HepG2 (cell line): ENCODE measurements at regions not wholly inside any gene's neighbourhood (a gene's known extent, or its start where the extent isn't known, plus 50 kb on each side); places are given as distances from the start of the nearest gene placed in this dataset.

Experiments
- MXI1 ChIP-seq: IDR thresholded peaks from 3 replicates; pipeline ENCODE4 v1.6.1; 2012; ENCODE audit warnings: low read depth, low read length, inconsistent platforms, borderline replicate concordance
- ZMYM4 ChIP-seq: sonication (generic); formaldehyde crosslinking; IDR thresholded peaks from 2 replicates; pipeline ENCODE4 v1.8.1; 2023; ENCODE audit warnings: mild to moderate bottlenecking, missing genetic modification reagents
- TF ChIP-seq, protein P1 (sequence below): sonication (generic); formaldehyde crosslinking; IDR thresholded peaks from 2 replicates; pipeline ENCODE4 v1.4.0; 2020; ENCODE audit warnings: missing genetic modification reagents
- TF ChIP-seq, protein P2 (sequence below): sonication (generic); formaldehyde crosslinking; IDR thresholded peaks from 2 replicates; pipeline ENCODE4 v1.8.0; 2022; ENCODE audit warnings: mild to moderate bottlenecking, missing genetic modification reagents, borderline replicate concordance
- TF ChIP-seq, protein P3 (sequence below): conservative IDR thresholded peaks from 2 replicates; pipeline ENCODE4 v1.6.1; 2018; ENCODE audit warnings: missing genetic modification reagents
- TF ChIP-seq, protein P4 (sequence below): sonication (generic); formaldehyde crosslinking; IDR thresholded peaks from 2 replicates; pipeline ENCODE4 v1.4.0; 2020; ENCODE audit warnings: missing genetic modification reagents

DNA sequence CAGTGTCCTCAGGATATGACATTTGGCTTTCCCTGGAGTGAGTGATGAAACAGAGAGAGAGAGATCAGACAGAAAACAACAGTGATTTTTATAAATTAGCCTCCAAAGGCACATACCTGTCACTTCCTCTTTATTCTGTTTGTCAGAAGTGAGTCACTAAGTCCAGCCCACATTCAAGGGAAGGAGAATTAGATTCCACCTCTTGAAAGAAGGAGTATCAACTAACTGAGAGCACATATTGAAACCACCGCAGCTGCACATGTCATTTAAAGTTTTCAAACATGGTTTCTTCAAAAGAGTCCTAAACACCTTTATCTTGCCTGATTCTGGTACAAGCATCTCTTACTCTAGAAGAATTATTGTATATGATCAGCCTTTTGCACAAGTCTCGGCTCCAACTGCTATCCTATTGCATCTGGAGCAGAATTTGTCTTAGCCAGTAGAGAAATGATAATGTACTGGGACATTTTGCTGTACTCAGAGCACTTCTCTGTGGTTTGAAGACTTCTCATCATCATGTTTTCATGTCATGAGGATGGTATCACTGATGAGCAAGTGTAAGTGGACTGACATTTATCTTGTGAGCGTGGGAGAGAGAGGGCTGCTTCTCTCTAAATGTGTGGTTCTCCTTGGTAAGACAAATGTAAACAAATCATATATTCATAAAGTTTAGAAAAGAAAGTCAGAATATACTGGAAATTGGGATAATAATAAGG is 338.9 kb upstream of the CFAP20DC start (continued):
- TF ChIP-seq, protein P1, sequence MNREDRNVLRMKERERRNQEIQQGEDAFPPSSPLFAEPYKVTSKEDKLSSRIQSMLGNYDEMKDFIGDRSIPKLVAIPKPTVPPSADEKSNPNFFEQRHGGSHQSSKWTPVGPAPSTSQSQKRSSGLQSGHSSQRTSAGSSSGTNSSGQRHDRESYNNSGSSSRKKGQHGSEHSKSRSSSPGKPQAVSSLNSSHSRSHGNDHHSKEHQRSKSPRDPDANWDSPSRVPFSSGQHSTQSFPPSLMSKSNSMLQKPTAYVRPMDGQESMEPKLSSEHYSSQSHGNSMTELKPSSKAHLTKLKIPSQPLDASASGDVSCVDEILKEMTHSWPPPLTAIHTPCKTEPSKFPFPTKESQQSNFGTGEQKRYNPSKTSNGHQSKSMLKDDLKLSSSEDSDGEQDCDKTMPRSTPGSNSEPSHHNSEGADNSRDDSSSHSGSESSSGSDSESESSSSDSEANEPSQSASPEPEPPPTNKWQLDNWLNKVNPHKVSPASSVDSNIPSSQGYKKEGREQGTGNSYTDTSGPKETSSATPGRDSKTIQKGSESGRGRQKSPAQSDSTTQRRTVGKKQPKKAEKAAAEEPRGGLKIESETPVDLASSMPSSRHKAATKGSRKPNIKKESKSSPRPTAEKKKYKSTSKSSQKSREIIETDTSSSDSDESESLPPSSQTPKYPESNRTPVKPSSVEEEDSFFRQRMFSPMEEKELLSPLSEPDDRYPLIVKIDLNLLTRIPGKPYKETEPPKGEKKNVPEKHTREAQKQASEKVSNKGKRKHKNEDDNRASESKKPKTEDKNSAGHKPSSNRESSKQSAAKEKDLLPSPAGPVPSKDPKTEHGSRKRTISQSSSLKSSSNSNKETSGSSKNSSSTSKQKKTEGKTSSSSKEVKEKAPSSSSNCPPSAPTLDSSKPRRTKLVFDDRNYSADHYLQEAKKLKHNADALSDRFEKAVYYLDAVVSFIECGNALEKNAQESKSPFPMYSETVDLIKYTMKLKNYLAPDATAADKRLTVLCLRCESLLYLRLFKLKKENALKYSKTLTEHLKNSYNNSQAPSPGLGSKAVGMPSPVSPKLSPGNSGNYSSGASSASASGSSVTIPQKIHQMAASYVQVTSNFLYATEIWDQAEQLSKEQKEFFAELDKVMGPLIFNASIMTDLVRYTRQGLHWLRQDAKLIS (CRISPR knock-in tag): no peak
- TF ChIP-seq, protein P2, sequence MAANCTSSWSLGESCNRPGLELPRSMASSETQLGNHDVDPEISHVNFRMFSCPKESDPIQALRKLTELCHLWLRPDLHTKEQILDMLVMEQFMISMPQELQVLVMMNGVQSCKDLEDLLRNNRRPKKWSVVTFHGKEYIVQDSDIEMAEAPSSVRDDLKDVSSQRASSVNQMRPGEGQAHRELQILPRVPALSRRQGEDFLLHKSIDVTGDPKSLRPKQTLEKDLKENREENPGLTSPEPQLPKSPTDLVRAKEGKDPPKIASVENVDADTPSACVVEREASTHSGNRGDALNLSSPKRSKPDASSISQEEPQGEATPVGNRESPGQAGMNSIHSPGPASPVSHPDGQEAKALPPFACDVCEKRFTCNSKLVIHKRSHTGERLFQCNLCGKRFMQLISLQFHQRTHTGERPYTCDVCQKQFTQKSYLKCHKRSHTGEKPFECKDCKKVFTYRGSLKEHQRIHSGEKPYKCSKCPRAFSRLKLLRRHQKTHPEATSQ (CRISPR knock-in tag): no peak
- TF ChIP-seq ZMYM4 (CRISPR knock-in tag) (no peak), MXI1 (no peak)
- TF ChIP-seq, protein P3, sequence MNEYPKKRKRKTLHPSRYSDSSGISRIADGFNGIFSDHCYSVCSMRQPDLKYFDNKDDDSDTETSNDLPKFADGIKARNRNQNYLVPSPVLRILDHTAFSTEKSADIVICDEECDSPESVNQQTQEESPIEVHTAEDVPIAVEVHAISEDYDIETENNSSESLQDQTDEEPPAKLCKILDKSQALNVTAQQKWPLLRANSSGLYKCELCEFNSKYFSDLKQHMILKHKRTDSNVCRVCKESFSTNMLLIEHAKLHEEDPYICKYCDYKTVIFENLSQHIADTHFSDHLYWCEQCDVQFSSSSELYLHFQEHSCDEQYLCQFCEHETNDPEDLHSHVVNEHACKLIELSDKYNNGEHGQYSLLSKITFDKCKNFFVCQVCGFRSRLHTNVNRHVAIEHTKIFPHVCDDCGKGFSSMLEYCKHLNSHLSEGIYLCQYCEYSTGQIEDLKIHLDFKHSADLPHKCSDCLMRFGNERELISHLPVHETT (CRISPR knock-in tag): no peak
- TF ChIP-seq, protein P4, sequence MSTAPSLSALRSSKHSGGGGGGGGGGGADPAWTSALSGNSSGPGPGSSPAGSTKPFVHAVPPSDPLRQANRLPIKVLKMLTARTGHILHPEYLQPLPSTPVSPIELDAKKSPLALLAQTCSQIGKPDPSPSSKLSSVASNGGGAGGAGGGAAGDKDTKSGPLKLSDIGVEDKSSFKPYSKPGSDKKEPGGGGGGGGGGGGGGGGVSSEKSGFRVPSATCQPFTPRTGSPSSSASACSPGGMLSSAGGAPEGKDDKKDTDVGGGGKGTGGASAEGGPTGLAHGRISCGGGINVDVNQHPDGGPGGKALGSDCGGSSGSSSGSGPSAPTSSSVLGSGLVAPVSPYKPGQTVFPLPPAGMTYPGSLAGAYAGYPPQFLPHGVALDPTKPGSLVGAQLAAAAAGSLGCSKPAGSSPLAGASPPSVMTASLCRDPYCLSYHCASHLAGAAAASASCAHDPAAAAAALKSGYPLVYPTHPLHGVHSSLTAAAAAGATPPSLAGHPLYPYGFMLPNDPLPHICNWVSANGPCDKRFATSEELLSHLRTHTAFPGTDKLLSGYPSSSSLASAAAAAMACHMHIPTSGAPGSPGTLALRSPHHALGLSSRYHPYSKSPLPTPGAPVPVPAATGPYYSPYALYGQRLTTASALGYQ: no peak
